HCEC 1CT (cell line): ENCODE measurements at regions not wholly inside any gene's neighbourhood (a gene's known extent, or its start where the extent isn't known, plus 50 kb on each side); places are given as distances from the start of the nearest gene placed in this dataset.
A peak's percentile ranks its signal among the peaks of the same experiment; 100 is the strongest.
"Not testable (repeated sequence)": the region's sequence is repeated elsewhere in the genome, so short reads cannot be mapped to it uniquely, and the experiment has no call there.

Source experiments
- DNase-seq: peaks from one replicate; pipeline ENCODE4 v3.0.0-alpha.2; 2017

DNA sequence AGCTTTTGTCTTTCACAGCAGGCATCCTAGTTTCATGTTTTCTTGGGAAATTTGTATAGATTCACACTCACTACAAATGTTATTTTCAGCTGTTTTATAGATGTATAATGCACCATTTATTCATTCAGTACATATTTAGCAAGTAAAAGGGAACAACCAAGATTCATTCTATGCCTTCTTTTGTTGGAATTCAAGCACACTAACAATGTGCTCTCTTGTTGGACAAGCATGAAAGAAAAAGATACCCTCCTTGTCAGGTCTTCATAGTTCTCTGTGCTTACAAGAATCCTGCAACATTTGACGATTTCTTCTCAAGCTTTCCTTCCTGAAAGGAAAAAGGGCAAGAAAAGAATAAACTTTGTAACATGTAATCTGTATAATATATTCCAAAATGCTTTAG is 456.0 kb downstream of the USP25 start:
- DNase-seq: no peak

DNA sequence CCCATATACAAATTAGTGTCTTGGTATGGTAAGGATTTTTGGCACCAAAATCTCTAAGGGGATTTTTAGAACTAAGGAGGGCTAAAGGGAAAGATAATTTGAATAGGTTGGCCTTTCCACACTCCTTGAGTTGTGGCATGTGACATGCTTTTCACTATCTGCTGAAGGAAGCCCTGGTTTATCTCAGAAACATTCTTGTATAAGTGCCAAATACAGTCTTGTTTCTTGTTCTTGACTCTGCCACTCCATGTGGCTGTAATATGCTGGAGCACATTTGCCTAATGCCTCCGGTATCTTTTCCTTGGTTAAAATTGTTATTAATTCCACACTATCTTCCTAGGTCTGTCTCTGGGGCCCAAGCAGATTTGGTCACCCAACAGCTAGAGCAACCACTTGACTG is 457.0 kb downstream of the USP25 start:
- no peak for DNase-seq

DNA sequence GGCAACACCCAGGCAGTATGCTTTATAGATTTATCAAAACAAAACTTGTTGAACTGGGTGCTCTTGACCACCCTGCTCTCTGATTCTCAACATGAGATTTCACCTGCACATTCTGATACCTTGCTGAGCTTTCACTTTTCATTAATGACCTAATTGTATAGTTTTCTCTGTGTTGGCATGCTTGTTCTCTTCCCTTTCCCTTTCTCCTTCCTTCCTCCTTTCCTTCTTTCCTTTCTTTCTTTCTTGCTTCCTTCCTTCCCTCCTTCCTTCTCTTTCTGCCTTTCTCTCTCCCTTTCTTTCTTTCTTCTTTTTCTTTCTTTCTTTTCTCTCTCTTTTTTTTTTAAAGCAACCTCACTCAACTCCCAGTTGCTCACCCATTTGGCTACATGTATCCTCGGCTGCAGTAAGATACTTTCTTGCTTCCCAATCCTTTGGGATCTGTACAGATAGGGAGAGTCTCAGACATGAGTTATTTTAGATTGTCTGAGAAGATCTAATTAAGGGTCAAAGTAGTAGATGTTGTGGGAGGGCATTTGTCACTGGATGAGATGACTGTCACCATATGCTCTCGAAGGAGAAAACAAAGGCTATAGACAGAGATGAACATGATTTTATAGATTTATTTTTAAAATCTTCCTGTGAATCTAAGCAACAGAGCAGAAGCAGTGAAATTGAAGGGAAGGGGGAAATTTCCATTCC is 458.0 kb downstream of the USP25 start:
- DNase-seq: no peak

DNA sequence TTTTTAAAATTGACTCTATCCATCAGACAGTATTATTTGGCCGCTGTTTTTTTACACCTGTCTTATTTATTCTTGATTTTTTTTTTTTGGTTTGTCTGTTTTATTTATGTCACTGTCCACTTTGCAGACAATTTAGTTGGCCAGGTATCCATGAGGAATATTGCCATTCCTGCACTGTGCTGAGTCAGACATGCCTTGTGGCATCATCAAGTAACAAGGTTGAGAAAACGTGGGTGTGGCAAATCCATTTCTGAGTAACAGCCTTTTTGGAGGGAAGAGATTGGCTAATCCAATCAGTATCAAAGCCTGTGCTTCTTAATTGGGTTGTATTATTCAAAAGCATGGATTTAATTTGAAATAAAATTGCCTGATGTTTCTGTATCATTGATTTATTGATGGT is 463.1 kb downstream of the USP25 start:
- DNase-seq: peak; percentile 8

DNA sequence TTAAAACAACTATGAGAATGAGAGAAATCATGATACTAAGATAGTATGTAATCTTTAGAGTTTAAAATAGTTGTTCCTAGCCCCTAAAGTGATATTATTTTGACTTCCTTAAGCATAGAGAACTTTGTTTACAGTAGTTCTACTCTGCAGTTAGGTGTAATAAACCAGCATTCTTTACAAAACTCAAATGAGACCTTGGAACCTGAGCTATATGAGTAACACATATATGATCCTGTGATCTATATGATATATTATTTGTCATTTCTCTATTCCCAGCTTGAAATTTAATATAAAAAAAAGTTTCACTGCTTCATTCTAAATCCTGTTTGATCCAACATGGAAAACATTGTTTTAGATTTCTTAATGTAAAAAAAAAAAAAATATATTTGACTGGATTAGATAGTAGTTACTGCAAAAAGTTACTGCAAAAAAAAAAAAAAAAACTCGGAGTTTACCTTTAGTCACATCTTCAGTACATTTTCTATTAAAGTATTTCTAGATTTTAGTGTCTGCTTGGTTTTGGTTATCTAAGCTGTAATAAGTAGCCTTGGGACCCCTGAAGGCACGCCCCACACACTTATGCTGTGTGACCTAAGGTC is 463.8 kb downstream of the USP25 start:
- DNase-seq: no peak

DNA sequence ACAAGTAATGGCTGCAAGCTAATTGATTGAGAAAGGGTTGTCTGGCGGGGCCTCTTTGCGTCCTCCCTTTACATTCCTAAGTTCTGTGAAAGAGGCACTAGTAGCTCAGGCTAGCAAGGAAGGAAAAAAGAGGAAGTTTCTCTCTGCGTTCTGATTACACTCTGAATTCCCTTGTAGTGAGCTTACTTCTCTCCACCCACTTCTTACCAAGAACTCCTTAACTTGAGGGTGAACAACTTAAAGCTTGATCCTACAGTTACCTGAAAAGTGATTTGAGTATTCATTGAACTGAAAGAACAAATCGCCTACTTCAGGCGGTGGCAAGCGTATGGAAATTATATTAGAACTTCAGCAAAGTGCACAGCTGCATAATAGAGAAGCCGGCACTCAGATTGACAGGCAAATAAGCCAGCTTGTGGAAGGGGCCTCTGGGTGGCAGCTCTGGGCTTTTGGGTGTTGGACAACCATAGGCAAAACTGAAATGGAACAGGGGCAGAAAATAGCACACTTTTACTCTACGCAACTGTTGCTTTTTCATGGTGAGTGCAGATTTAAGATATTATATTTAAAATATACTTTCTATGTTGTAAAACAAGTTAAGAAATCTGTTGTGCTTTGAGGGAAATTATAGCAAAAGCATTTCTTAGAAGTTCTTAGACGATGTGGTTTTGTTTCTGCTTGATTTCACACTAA is 464.5 kb downstream of the USP25 start:
- peak; percentile 11 for DNase-seq

DNA sequence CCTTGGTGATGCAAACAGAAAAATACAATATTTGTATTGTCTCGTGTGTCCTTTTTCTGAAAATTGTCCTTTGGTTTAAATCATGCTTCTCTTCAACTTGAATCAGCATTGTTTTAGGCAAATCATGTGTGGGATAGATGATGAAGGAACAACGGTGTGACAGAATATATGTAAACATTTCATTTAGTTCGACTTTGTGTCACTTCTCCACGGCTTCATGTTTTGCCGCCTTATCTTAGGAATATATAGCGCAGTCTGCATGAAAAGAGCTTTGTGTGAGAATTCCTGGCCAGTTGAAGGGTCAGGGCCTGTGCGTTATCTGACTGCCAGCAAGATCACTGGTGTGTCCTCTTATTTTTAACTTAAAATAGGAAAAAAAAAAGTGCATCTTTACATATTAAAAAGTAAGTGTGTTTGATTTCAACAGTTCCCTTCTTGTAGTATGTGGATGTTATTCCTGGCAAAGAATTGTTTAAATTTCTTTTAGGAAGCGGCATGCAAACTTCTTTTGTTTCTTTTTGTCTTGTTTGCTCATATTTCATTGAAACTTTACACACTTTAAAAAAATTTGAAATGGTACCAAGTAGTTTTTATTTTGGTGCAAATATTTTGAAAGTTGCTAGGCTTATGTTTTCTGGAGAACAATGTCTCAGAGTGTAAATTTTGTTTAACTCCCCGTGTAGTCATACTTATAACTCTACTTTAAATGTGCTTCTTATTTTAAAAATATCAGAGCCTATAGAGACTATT is 465.2 kb downstream of the USP25 start:
- DNase-seq: no peak

DNA sequence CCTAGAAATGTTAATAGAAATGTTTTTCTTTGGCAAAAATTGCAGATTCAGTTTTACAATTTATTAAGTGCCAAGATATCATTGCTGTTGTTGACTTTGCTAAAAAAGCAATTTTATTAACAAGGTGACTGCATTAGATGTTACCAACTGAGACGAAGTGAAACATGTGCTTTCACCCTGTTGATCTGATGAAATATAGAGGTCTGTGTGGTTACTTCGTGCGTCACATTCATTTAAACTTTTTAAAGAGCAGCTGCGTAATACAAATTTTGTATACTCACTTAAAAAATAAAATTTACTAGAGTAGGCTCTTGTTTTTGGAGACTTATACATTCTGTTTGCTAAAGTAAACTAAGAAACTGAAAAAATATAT is 465.7 kb downstream of the USP25 start:
- no peak for DNase-seq

DNA sequence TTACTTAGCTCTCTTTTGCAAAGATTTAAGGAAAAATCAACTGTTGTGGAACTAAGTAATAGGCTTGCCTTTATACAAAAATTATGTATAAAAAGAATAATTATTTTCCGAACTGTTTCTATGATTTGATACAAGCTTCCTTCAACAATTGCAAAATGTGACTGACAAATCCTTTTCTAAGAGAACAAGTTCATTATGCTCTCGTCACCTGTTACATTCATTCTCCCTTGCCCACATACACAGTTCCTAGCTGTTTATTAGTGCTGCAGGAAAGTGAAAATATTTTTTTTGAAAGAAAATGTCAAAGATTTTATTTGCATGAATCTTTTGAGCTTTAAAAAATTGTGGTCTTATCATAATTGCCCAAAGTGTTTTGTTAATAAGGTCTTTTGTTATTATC is 466.2 kb downstream of the USP25 start:
- no peak for DNase-seq

DNA sequence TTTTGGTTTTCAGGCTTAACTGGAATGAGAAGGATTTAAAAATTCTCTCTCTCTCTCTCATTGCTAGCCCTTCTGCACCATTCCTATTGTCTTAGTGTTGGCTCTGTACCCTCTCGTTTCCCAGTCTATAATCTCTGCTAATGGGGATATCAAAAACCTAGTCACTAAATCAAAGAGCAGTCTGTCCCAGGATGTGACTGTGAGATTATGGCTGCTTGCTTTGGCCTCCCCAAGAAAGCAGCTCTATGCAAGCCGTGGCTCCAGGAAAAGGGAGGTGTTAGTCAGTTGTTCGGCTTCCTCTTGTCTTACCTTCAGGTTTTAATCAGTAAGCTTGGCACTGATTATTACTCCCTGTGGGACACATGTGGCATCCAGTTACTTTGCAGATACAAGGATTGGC is 468.8 kb downstream of the USP25 start:
- no peak for DNase-seq

DNA sequence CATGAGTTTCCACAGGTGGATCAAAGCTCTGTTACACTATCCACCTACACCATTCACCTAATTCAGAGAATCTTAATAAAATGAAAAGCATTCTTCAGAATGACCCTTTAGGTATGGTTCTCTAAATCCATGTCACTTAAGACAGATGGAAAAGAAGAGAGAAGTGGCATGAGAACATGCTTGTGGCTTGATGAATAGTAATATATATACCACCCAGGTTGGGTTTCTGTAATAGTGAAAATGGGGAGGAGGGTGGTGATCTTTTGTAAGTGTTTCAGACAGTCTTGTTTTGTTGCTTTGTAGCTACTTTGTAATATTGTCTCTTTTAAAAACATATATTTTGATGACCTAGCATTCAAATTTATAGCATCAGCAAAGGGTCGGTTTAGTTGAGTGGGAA is 469.8 kb downstream of the USP25 start:
- DNase-seq: no peak

DNA sequence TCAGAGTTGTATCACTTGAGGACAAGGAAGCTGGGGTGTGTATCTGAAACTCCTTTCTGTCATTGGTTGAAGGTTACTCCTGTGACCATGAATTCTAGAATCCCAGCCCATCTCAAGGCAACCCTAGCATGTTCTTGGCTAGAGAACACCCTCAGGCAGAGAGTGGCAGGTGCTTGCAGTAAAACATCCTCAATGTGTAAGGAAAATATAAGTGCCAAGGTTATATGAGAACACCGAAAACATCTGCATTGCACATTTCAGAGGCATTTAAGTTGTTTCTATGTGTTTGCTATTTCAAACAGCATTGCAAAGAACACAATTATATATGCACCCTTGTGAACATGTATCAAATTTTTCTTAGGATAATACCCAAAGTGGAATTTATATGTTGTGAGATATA is 471.9 kb downstream of the USP25 start:
- DNase-seq: no peak

DNA sequence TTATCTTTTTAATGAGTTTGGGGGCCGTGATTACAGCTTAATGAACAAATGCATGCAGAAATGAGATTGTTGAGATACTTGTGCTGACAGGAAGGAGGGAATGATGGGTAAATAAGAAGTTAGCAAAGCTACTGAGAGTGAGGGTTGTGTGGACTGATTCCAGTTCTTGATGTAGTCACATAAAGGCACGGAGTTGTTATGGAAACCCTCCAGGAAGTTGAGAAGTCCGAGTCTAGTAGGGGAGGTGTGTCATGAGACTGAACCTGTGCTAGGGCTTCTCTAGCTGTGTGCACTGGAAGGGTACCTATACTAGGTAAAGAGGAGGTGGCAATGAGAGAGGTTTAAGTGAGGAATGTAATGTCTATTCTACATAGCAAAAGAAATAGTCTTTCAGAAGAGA is 475.7 kb downstream of the USP25 start:
- DNase-seq: no peak

DNA sequence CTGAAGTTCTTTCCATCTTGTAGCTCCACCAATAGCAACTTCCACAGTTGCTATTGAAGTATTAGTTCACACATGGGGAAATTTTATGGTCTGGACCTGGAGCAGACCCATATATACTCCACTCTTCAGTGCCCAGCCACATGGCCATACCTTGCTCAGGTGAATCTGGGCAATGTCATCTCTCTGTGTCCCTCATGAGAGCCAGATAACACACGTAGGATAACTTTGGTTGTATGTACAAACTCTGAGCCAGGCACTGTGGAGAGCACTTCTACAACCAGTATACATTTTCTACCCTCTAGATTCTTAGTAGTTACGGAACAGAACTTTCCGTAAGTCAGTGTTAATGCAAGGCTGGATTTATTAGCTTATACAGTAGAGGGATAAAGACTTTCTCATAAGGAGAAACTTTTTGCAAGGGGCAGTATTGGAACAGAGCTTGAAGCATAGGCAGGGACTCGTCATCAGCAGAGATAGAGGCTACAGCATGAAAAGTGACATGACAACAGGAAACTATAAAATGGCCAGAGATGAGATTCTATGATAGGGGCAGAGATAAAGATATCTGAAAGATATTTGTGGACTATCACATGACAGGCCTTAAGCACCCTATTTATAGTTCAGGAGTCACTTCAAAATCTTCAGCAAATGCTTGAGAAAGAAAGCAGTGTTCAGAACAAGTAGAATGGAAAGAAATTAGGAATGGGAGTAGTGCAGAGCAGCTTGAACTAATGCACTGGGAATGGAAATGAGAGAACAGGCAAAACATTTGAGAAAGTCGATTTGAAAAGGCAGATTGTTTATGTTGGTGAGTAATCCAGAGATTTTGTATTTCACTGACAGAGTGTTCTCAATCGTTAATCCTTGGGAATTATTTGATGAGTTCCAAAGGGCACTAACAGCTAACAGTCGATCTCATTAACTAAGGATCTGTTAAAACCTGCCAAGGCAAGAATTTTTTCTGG is 481.8 kb downstream of the USP25 start:
- peak; percentile 33 for DNase-seq

DNA sequence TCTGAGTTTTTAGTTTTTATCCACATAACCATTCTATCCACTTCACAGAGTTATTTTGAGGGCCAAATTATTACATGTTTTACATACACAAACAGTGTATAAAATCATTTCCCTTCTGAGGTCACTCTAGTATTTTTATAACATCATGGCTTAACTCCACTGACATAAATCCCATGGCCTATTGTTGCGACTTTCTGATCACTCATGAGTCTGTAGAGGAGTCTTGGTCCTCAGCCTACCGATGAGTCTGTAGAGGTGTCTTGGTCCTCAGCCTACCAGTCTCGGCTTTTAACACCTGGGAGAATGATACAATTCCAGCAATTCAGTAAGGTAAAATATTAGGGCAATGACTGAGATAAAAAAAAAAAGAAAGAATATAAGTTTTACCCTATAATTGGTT is 483.7 kb downstream of the USP25 start:
- no peak for DNase-seq

DNA sequence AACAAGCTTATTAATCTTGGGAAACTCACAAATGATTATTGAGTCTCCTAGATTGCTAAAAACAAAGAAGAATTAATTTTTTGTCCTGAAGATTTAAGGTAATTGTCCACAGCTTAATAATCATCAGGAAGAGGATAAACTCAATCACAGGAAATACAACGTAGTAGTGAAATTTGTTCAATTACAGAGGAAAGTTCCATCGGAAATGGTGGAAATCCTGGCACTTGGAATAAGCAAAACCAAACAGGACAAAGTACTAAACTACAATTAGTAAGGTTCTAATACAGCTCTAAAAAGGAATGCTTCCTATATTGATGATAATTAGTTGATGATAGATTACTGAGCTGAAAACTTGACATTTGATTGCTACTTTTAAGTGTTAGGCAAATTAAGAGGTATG is 485.4 kb downstream of the USP25 start:
- DNase-seq: no peak

DNA sequence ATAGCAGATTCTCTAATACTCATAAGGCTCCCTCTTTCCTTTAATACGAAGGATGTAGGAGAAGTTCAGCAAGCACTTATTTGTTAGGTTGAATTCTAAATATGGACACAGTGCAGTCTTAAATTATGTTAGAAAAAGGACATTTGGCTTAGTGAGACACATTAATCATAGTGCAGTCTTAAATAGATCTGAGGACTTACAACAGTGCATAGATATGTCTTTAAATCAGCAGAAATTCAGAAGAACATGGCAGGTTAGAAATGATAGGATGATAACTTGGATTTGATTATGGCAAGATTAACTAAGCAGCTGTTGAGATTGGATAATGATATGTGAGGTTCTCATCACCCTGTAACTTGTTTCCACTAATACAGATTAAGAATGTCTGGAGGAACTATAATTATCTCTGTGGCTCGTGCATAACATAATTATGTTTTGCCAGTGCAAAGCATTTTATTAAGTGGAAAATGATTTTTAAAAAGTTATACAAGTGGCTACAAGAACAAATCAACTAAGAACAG is 485.9 kb downstream of the USP25 start:
- DNase-seq: no peak

DNA sequence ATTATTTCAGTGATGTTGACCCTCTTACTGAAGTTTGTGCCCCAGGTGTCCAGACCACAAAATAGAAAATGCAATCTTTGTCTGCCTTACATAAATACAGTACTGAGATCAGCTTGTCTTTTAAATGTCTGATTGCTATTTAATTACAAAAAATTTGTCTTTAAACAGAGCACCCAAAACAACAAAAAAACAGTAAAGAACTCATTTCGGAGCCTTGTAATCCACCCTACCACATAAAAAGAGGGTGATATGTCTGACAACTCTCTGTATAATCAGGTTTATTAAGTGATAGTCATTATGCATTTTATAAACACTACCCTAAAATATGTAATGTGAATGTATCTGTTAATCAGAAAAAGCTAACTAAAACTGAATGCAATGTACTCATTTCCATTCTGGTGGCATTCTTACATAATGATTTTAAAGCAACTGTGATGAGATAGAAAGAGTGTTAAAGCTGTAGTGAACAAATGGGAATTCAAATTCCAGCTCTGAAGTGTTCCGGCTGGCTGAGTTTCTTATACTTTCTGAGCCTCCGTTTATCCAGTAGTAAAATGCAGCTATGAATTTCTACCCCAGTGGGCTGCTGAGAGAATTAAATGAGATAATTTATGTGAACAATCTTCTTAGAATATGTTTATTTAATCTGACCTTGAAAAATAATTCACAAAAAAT is 486.6 kb downstream of the USP25 start:
- DNase-seq: no peak

DNA sequence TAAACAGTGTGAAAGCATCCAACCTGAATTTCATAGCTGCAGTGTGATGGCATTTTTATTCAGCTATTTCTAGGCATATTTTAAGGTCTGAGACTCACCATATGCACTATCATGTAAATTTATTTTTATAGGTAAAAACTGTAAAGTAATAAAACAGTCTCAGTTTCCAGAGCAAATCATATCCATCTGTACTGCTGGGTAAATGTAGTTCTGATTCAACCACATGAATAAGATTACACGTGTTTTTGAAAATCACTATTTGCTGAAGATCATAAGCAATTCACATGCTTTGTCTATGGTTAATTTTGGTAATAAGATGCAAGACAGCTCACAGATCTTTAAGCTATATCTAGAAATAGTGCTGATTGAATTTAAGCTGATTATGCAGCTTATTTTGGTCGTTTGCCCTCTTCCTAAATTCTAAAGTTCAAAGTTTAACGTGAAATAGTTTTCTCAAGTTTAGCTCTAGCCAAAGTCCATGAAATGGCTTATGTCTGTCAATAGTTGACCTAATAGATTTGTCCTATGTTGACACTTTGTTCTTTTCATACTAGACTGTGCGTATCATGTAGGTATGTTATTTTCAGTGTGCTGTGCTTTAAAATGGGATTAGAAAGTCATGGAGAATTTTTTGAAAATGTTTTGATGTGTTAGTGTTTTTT is 489.0 kb downstream of the USP25 start:
- DNase-seq: no peak

DNA sequence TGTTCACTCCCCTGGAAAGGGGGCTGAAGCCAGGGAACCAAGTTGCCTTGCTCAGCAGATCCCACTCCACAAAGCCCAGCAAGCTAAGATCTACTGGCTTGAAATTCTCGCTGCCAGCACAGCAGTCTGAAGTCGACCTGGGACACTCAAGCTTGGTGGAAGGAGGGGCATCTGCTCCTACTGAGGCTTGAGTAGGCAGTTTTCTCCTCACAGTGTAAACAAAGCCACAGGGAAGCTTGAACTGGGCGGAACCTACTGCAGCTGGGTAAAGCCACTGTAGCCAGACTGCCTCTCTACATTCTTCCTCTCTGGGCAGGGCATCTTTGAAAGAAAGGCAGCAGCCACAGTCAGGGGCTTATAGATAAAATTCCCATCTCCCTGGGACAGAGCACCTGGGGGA is 495.0 kb downstream of the USP25 start:
- not testable (repeated sequence) for DNase-seq

DNA sequence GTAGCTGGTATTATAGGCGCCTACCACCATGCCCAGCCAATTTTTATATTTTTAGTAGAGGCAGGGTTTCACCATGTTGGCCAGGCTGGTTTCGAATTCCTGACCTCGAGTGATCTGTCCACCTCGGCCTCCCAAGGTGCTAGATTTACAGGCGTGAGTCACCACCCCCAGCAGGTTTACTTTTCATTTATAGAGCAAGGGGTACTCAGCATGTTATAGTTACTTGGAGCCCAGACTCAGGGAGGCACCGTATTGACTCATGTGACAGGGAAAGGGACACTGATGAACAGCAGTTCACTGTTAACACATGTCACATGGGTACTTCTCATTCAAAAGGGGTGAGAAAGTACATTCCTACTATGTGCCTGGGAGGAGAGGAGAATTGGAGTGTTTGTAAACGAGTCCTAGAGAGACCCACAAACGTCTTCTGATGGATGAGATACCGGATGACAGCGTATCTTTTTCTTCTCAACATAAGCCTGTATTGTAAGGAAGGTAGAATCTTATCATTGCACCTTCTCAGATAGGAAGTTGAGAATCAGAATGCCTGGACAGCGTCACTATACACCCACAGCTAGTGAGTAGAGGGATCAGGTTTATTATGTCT is 510.0 kb downstream of the USP25 start:
- DNase-seq: no peak
